ENCODE measurements at regions not wholly inside any gene's neighbourhood (a gene's known extent, or its start where the extent isn't known, plus 50 kb on each side); places are given as distances from the start of the nearest gene placed in this dataset.

- no peak for DNase-seq (ENCODE audit: low read depth)
- H3K4me3 ChIP-seq (ENCODE audit: low read depth, low read length), result no peak overlapping the region
- TF ChIP-seq CTCF (conservative IDR thresholded peaks at IDR 0.05; ENCODE audit: low read depth, low read length), result no peak
These were observed 478.9 kb upstream of the HS6ST1 start for GRCh38 chr2:128797533-128797932.

GRCh38 chr2:128797937-128798336 is 479.3 kb upstream of the HS6ST1 start:
- DNase-seq (ENCODE audit: low read depth), result no peak
- TF ChIP-seq CTCF (conservative IDR thresholded peaks at IDR 0.05; ENCODE audit: low read depth, low read length), result no peak
- H3K4me3 ChIP-seq (ENCODE audit: low read depth, low read length), result no peak overlapping the region

- H3K4me3 ChIP-seq (ENCODE audit: low read depth, low read length), result no peak overlapping the region
- DNase-seq (ENCODE audit: low read depth), result no peak
- no peak for TF ChIP-seq CTCF (conservative IDR thresholded peaks at IDR 0.05; ENCODE audit: low read depth, low read length)
These were observed 480.0 kb upstream of the HS6ST1 start for GRCh38 chr2:128798502-128799283.

GRCh38 chr2:128799284-128799552 is 480.6 kb upstream of the HS6ST1 start:
- no peak for TF ChIP-seq CTCF (conservative IDR thresholded peaks at IDR 0.05; ENCODE audit: low read depth, low read length)
- H3K4me3 ChIP-seq (ENCODE audit: low read depth, low read length), result no peak overlapping the region
- no peak for DNase-seq (ENCODE audit: low read depth)

GRCh38 chr2:128799730-128800129 is 481.1 kb upstream of the HS6ST1 start:
- no peak for TF ChIP-seq CTCF (conservative IDR thresholded peaks at IDR 0.05; ENCODE audit: low read depth, low read length)
- no peak overlapping the region for H3K4me3 ChIP-seq (ENCODE audit: low read depth, low read length)
- DNase-seq (ENCODE audit: low read depth), result no peak

- TF ChIP-seq CTCF (conservative IDR thresholded peaks at IDR 0.05; ENCODE audit: low read depth, low read length), result no peak
- no peak for DNase-seq (ENCODE audit: low read depth)
- no peak overlapping the region for H3K4me3 ChIP-seq (ENCODE audit: low read depth, low read length)
These were observed 482.9 kb upstream of the HS6ST1 start for GRCh38 chr2:128801576-128801975.

- DNase-seq (ENCODE audit: low read depth), result no peak
- TF ChIP-seq CTCF (conservative IDR thresholded peaks at IDR 0.05; ENCODE audit: low read depth, low read length), result no peak
- no peak overlapping the region for H3K4me3 ChIP-seq (ENCODE audit: low read depth, low read length)
These were observed 484.6 kb upstream of the HS6ST1 start for GRCh38 chr2:128803222-128803621.

Data from choroid plexus epithelial cell (primary cell).